Body of pancreas (tissue), 4 donors: ENCODE measurements at regions not wholly inside any gene's neighbourhood (a gene's known extent, or its start where the extent isn't known, plus 50 kb on each side); places are given as distances from the start of the nearest gene placed in this dataset.

ENCODE experiments used
- ATAC-seq: fragments of 150-250 bp; one replicate; pipeline ENCODE4 v1.9.1; 2016
- DNase-seq, 4 donors: peaks; one replicate each; pipeline ENCODE4 v3.0.0-alpha.2; 2019
- H3K27ac ChIP-seq, 4 donors: fragments of 200-600 bp; sonication (generic); 1 replicate in 3 of 4; 2 replicates in 1 of 4; pipeline versions ENCODE4 v1.5.1 to v1.6.1; 2016 to 2019; ENCODE audit warnings: mild to moderate bottlenecking in 1 of 4, mixed read lengths in 1 of 4, moderate library complexity in 1 of 4
- H3K27me3 ChIP-seq, 2 donors: fragments of 200-600 bp; sonication (generic); one replicate each; pipeline ENCODE4 v1.6.0; 2016; ENCODE audit warnings: mild to moderate bottlenecking in 1 of 2
- H3K36me3 ChIP-seq, 2 donors: fragments of 200-600 bp; sonication (generic); replicated peaks in 1 of 2; 2 replicates each; pipeline ENCODE4 v1.5.1; 2016; ENCODE audit warnings: low read depth in 2 of 2; ENCODE audit not compliant: insufficient read depth in 1 of 2
- H3K4me1 ChIP-seq: fragments of 200-600 bp; sonication (generic); one replicate; pipeline ENCODE4 v1.6.0; 2016
- H3K4me3 ChIP-seq, 2 donors: fragments of 200-600 bp; sonication (generic); 1 replicate in 1 of 2; 2 replicates in 1 of 2; pipeline ENCODE4 v1.5.1; 2016 to 2019
- H3K9me3 ChIP-seq, 3 donors: fragments of 200-600 bp; sonication (generic); 1 replicate in 2 of 3; 2 replicates in 1 of 3; pipeline ENCODE4 v1.5.1; 2016
- POLR2A ChIP-seq, 3 donors: fragments of 450-650 bp; IDR thresholded peaks; one replicate each; pipeline ENCODE4 v1.6.1; 2016; ENCODE audit warnings: antibody characterized with exemption in 3 of 3, mild to moderate bottlenecking in 2 of 3
- WGBS, 2 donors: methylation state at CpG; one replicate each; pipeline ENCODE4 v1.1.5; 2017; 5-methylcytosine and 5-hydroxymethylcytosine counted together
- intact Hi-C: fragments of 100-400 bp; cut with DNase I; formaldehyde crosslinking; loops from one replicate; pipeline ENCODE4 v1.15.1; 2023
- TF ChIP-seq, protein P1 (sequence below), 7 experiments: fragments of 450-650 bp in 4 of 7; fragments of 200-600 bp in 3 of 7; sonication (generic) in 3 of 7; IDR thresholded peaks; one replicate each; pipeline ENCODE4 v1.5.1; 2016 to 2019; ENCODE audit warnings: antibody characterized with exemption in 7 of 7

DNA sequence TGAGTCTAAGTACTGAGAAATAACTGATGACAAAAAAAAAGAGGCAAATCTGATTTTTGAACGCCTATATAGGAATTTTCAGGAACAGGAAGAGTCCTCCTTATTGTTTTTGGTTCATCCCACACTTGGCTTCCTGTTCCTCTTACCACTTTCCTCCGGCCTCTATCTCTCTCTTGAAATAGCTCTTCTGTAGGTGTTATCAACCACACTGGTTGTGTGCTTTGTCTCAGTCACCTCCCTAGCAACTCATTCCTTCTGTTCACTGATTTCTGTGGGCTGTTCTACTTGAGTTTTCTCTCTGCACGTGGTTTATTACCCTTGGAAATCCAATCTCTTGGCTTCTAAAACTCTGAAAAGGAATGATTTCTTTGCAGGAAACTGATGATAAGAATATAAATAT is 78.7 kb upstream of the C11orf87 start:
- H3K9me3 ChIP-seq: no peaks in the 10 kb centered on the region
- no peaks in the 10 kb centered on the region for H3K27me3 ChIP-seq
- H3K36me3 ChIP-seq: no peaks in the 10 kb centered on the region
- no peak overlapping the region for H3K4me3 ChIP-seq
- TF ChIP-seq, protein P1, sequence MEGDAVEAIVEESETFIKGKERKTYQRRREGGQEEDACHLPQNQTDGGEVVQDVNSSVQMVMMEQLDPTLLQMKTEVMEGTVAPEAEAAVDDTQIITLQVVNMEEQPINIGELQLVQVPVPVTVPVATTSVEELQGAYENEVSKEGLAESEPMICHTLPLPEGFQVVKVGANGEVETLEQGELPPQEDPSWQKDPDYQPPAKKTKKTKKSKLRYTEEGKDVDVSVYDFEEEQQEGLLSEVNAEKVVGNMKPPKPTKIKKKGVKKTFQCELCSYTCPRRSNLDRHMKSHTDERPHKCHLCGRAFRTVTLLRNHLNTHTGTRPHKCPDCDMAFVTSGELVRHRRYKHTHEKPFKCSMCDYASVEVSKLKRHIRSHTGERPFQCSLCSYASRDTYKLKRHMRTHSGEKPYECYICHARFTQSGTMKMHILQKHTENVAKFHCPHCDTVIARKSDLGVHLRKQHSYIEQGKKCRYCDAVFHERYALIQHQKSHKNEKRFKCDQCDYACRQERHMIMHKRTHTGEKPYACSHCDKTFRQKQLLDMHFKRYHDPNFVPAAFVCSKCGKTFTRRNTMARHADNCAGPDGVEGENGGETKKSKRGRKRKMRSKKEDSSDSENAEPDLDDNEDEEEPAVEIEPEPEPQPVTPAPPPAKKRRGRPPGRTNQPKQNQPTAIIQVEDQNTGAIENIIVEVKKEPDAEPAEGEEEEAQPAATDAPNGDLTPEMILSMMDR (IDR thresholded peaks at IDR 0.05): no peak
- no peak for TF ChIP-seq POLR2A (IDR thresholded peaks at IDR 0.05)
- no peak overlapping the region for H3K27ac ChIP-seq
- H3K4me1 ChIP-seq: no peaks in the 10 kb centered on the region
- no peak for DNase-seq
- no peak for ATAC-seq
- 21 to 48% methylated on average over 3 of the region's 3 CpGs for WGBS, 2 donors
- intact Hi-C loops: no loop called here

DNA sequence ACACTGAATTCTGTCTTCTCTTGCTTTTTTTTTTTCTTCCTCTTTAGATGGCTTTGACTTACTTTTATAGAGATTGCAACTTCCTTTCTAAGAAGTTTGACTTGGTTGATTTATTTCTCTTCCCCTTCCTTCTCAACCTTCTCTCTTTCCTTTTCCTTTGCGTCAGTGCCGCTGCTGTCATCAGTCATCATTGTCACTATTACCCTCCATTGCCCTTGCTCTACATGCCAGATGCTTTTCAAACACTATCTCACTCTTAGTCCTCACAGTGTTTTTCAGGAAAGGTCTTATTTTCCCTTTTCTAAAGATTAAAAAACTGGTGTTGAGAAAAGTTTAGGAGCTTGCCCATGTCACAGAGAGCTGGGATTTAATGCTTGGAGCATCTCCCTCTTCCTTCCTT is 74.7 kb upstream of the C11orf87 start:
- ATAC-seq (no peak), DNase-seq (no peak)
- no peak overlapping the region for H3K27ac ChIP-seq
- H3K9me3 ChIP-seq: no peaks in the 10 kb centered on the region
- no peaks in the 10 kb centered on the region for H3K27me3 ChIP-seq
- no peaks in the 10 kb centered on the region for H3K4me1 ChIP-seq
- H3K4me3 ChIP-seq: no peak overlapping the region
- no peak for TF ChIP-seq POLR2A (IDR thresholded peaks at IDR 0.05)
- TF ChIP-seq, protein P1 (IDR thresholded peaks at IDR 0.05): no peak
- 46 to 63% methylated on average over 2 of the region's 2 CpGs for WGBS, 2 donors
- H3K36me3 ChIP-seq: no peaks in the 10 kb centered on the region
- intact Hi-C loops: no loop called here

DNA sequence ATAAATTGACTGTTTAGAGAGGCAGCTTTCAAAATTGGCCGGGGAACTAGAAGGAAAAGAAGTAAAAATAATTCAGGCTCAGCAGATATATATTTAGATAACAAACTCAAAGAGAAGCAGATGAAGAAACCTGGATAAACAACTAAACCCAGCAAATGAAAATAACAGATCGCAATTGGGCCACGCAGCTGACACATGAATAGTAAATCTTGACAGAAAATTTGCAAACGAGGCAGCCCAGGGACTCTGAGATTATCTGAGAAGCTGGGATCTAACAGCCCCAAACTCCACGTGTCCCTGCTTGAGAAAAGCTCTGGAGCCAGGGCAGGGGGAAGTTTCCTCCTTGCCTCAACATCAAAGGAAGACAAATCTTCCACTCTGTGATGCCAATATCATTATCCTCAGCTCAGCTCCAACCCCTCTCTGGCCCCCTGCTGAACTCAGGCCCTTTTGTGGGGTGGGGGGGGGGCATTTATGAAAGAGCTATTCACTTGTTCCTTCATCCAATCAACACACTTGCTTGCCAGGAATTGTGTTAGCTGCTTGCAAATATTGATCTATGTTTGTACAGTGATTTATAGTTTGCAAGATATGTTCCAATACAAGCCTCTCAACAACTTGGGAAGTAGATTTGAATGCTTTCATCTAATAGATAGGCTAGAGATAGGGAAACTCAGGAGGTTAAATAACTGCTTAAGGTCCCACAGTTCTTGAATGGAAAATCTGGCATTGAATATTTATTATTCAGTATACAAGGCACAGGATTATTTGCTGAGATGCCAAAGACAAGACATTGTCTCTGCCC is 72.5 kb upstream of the C11orf87 start:
- no peak for DNase-seq
- 32 to 40% methylated on average over 5 of the region's 5 CpGs for WGBS, 2 donors

DNA sequence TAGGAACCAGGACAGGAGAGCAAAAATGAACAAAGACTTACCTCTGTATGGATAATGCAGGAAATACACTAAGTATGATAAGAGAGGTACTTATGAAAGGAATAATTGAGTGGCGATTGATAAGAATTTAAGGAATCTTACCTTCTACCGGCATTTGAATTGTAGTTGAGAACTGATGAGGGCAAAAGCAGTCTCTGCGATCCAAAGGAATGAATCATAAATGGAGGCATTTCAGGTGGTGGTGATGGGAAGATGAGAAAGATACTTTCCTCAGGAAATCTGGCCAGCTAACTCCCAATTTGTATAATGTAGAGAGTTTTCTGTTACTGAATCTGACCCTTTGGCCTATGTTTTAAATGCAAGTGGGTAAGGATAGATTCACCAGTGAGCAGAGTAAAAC is 71.9 kb upstream of the C11orf87 start:
- Histone ChIP-seq H3K4me1 (no peaks in the 10 kb centered on the region), H3K9me3 (no peaks in the 10 kb centered on the region), H3K27me3 (no peaks in the 10 kb centered on the region), H3K4me3 (no peak overlapping the region), H3K36me3 (no peaks in the 10 kb centered on the region), H3K27ac (no peak overlapping the region)
- WGBS, 2 donors: 33 to 48% methylated on average over 3 of the region's 3 CpGs
- no peak for DNase-seq
- intact Hi-C loops: no loop called here
- no peak for TF ChIP-seq POLR2A (IDR thresholded peaks at IDR 0.05)
- TF ChIP-seq, protein P1 (IDR thresholded peaks at IDR 0.05): no peak
- ATAC-seq: no peak

More for the DNA sequence above, 72.5 kb upstream of the C11orf87 start:
- Histone ChIP-seq H3K4me1 (no peaks in the 10 kb centered on the region), H3K27me3 (no peaks in the 10 kb centered on the region), H3K4me3 (no peak overlapping the region), H3K36me3 (no peaks in the 10 kb centered on the region), H3K9me3 (no peaks in the 10 kb centered on the region), H3K27ac (no peak overlapping the region)
- TF ChIP-seq, protein P1 (IDR thresholded peaks at IDR 0.05): no peak
- no peak for TF ChIP-seq POLR2A (IDR thresholded peaks at IDR 0.05)
- ATAC-seq: no peak
- intact Hi-C loops: no loop called here

DNA sequence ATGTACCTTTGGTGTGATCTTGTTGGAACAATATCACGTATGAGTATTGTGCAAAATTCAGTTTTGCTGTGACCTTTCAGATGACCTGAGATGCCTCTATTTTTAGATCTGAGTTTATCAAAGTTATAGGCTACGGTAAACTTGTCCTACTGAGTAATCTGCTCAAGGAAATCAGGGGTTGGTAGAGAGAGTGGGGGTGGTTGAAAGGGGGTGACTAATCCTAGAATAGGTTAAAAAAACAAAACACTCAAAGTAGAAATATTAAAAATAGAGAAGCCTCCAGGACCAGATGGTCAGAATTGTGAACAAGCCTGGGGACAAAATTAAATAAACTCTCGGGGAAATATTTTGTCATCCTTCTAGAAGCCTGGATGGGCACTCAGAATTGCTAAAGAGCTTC is 59.9 kb upstream of the C11orf87 start:
- ATAC-seq (no peak), DNase-seq (no peak)
- Histone ChIP-seq H3K27ac (no peak overlapping the region), H3K9me3 (no peaks in the 10 kb centered on the region), H3K4me3 (no peak overlapping the region), H3K4me1 (no peaks in the 10 kb centered on the region), H3K36me3 (no peaks in the 10 kb centered on the region), H3K27me3 (no peaks in the 10 kb centered on the region)
- TF ChIP-seq POLR2A (IDR thresholded peaks at IDR 0.05): no peak
- TF ChIP-seq, protein P1 (IDR thresholded peaks at IDR 0.05): no peak
- intact Hi-C loops: no loop called here
- 24 to 31% methylated on average over 3 of the region's 3 CpGs for WGBS, 2 donors
